Neural cell (in vitro differentiated cells): ENCODE measurements at regions not wholly inside any gene's neighbourhood (a gene's known extent, or its start where the extent isn't known, plus 50 kb on each side); places are given as distances from the start of the nearest gene placed in this dataset.

Source experiments
- H2AFZ ChIP-seq: fragments of 200-600, 300-800 bp; sonication (generic), shearing (Covaris generic); 2 replicates; pipeline ENCODE4 v1.6.0; 2014; ENCODE audit warnings: low read depth, mild to moderate bottlenecking, antibody characterized with exemption, low read length, moderate library complexity
- H3F3A ChIP-seq: fragments of 200-600 bp; shearing (Covaris generic); 2 replicates; pipeline ENCODE4 v1.6.1; 2016; ENCODE audit warnings: mild to moderate bottlenecking, moderate library complexity, mixed read lengths, antibody characterized with exemption, low read length; ENCODE audit not compliant: insufficient read depth, poor library complexity, severe bottlenecking
- H3K27ac ChIP-seq: fragments of 200-600, 300-800 bp; sonication (generic), shearing (Covaris generic); 2 replicates; pipeline ENCODE4 v1.5.1; 2014; ENCODE audit warnings: mild to moderate bottlenecking, low read length, moderate library complexity
- H3K27me3 ChIP-seq: fragments of 300-800, 200-600 bp; sonication (generic), shearing (Covaris generic); 2 replicates; pipeline ENCODE4 v1.6.0; 2014; ENCODE audit warnings: mild to moderate bottlenecking, low read depth, low read length, moderate library complexity; ENCODE audit not compliant: insufficient read depth
- H3K36me3 ChIP-seq: fragments of 300-800, 200-600 bp; sonication (generic), shearing (Covaris generic); 2 replicates; pipeline ENCODE4 v1.5.1; 2014; ENCODE audit warnings: mild to moderate bottlenecking, antibody characterized with exemption, low read length, moderate library complexity; ENCODE audit not compliant: insufficient read depth
- H3K4me2 ChIP-seq: fragments of 300-800, 200-600 bp; sonication (generic), shearing (Covaris generic); 2 replicates; pipeline ENCODE4 v1.6.0; 2014; ENCODE audit warnings: mild to moderate bottlenecking, low read length
- H3K4me3 ChIP-seq: fragments of 300-800, 200-600 bp; sonication (generic), shearing (Covaris generic); 2 replicates; pipeline ENCODE4 v1.5.1; 2014; ENCODE audit warnings: mild to moderate bottlenecking, low read length, moderate library complexity
- H3K79me2 ChIP-seq: fragments of 200-600 bp; shearing (Covaris generic); replicated peaks from 2 replicates; pipeline ENCODE4 v1.6.0; 2014; ENCODE audit warnings: mild to moderate bottlenecking, low read length, moderate library complexity; ENCODE audit not compliant: insufficient read depth
- H3K9ac ChIP-seq: fragments of 300-800, 200-600 bp; sonication (generic), shearing (Covaris generic); 2 replicates; pipeline ENCODE4 v1.6.1; 2016; ENCODE audit warnings: mild to moderate bottlenecking, low read length, mixed read lengths
- H3K9me2 ChIP-seq: fragments of 200-600 bp; shearing (Covaris generic); 2 replicates; pipeline ENCODE4 v1.6.1; 2016; ENCODE audit warnings: mild to moderate bottlenecking, low read length, mixed read lengths; ENCODE audit not compliant: insufficient read depth
- H3K9me3 ChIP-seq: fragments of 200-600, 300-800 bp; sonication (generic), shearing (Covaris generic); 2 replicates; pipeline ENCODE4 v1.6.1; 2016; ENCODE audit warnings: mild to moderate bottlenecking, mixed run types, low read length, moderate library complexity, mixed read lengths
- H4K20me1 ChIP-seq: fragments of 200-600 bp; shearing (Covaris generic); 2 replicates; pipeline ENCODE4 v1.6.1; 2016; ENCODE audit warnings: mild to moderate bottlenecking, mixed run types; ENCODE audit not compliant: insufficient read depth
- EP300 ChIP-seq: fragments of 450-650 bp; conservative IDR thresholded peaks from 2 replicates; pipeline ENCODE4 v1.6.1; 2014; ENCODE audit warnings: antibody characterized with exemption, mild to moderate bottlenecking, moderate library complexity; ENCODE audit not compliant: poor library complexity, severe bottlenecking
- EZH2 ChIP-seq: fragments of 200-600, 300-800 bp; shearing (Covaris generic), sonication (generic); IDR thresholded peaks from 2 replicates; pipeline ENCODE4 v1.6.1; 2014; ENCODE audit warnings: antibody characterized with exemption, low read length, borderline replicate concordance, mild to moderate bottlenecking; ENCODE audit not compliant: insufficient read depth, poor library complexity, severe bottlenecking
- MXI1 ChIP-seq: fragments of 450-650 bp; conservative IDR thresholded peaks from 2 replicates; pipeline ENCODE4 v1.6.1; 2014; ENCODE audit warnings: antibody characterized with exemption, mild to moderate bottlenecking; ENCODE audit not compliant: poor library complexity, severe bottlenecking
- POLR2AphosphoS5 ChIP-seq: IDR thresholded peaks from 2 replicates; pipeline ENCODE4 v1.6.1; 2012
- RAD21 ChIP-seq: fragments of 450-650 bp; conservative IDR thresholded peaks from 2 replicates; pipeline ENCODE4 v1.6.1; 2014; ENCODE audit warnings: antibody characterized with exemption, mild to moderate bottlenecking, moderate library complexity
- REST ChIP-seq: IDR thresholded peaks from 2 replicates; pipeline ENCODE4 v1.6.1; 2012; ENCODE audit warnings: borderline replicate concordance
- SMC3 ChIP-seq: fragments of 450-650 bp; conservative IDR thresholded peaks from 2 replicates; pipeline ENCODE4 v1.6.1; 2014; ENCODE audit warnings: antibody characterized with exemption, mild to moderate bottlenecking, moderate library complexity; ENCODE audit not compliant: poor library complexity
- TAF1 ChIP-seq: IDR thresholded peaks from 2 replicates; pipeline ENCODE4 v1.6.1; 2012; ENCODE audit warnings: low read depth
- TF ChIP-seq, protein P1 (sequence below): fragments of 450-650 bp; IDR thresholded peaks from 2 replicates; pipeline ENCODE4 v1.5.1; 2014; ENCODE audit warnings: antibody characterized with exemption, mild to moderate bottlenecking, moderate library complexity; ENCODE audit not compliant: poor library complexity, severe bottlenecking

DNA sequence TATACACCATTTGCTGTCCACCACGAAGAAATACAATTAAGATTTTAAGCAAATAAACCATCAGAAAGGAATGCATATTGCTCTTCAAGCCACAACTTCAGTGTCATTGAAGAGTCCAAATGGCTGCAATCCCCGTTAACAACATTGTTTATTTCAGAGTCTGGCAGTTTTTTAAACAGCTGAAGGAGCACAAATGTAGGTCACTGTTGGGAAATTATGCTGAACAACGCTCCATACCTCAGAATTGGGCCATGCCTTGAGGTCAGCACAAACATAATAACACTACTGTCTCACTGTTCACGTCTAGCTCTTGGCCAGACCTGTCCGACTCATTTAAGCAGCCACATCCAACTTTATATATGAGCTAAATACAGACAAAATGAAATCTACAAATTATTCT lies 453.9 kb upstream of the GHITM start:
- Histone ChIP-seq H3K27ac (no peak overlapping the region), H3K4me3 (no peak overlapping the region), H3K27me3 (no peaks in the 10 kb centered on the region), H4K20me1 (no peaks in the 10 kb centered on the region), H3K79me2 (no peaks in the 10 kb centered on the region), H3K9me3 (no peaks in the 10 kb centered on the region), H3K4me2 (no peak overlapping the region), H3K36me3 (no peaks in the 10 kb centered on the region), H3F3A (no peaks in the 10 kb centered on the region), H3K9ac (no peak overlapping the region), H3K9me2 (no peaks in the 10 kb centered on the region), H2AFZ (no peak overlapping the region)
- TF ChIP-seq RAD21: no peak
- TF ChIP-seq TAF1: no peak
- no peak for TF ChIP-seq EP300
- no peak for TF ChIP-seq REST
- no peak for TF ChIP-seq SMC3
- no peak for TF ChIP-seq MXI1
- no peak for TF ChIP-seq POLR2AphosphoS5
- TF ChIP-seq EZH2: no peak
- TF ChIP-seq, protein P1, sequence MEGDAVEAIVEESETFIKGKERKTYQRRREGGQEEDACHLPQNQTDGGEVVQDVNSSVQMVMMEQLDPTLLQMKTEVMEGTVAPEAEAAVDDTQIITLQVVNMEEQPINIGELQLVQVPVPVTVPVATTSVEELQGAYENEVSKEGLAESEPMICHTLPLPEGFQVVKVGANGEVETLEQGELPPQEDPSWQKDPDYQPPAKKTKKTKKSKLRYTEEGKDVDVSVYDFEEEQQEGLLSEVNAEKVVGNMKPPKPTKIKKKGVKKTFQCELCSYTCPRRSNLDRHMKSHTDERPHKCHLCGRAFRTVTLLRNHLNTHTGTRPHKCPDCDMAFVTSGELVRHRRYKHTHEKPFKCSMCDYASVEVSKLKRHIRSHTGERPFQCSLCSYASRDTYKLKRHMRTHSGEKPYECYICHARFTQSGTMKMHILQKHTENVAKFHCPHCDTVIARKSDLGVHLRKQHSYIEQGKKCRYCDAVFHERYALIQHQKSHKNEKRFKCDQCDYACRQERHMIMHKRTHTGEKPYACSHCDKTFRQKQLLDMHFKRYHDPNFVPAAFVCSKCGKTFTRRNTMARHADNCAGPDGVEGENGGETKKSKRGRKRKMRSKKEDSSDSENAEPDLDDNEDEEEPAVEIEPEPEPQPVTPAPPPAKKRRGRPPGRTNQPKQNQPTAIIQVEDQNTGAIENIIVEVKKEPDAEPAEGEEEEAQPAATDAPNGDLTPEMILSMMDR: no peak

GRCh38 chr10:83691791-83692596 lies 447.3 kb upstream of the GHITM start:
- no peaks in the 10 kb centered on the region for H4K20me1 ChIP-seq
- H3K36me3 ChIP-seq: no peaks in the 10 kb centered on the region
- no peak for TF ChIP-seq EZH2
- TF ChIP-seq, protein P1: no peak
- no peak for TF ChIP-seq EP300
- TF ChIP-seq REST: no peak
- TF ChIP-seq RAD21: no peak
- no peaks in the 10 kb centered on the region for H3K9me3 ChIP-seq
- H3K9ac ChIP-seq: no peak overlapping the region
- no peak overlapping the region for H3K27ac ChIP-seq
- no peaks in the 10 kb centered on the region for H3K79me2 ChIP-seq
- no peak overlapping the region for H2AFZ ChIP-seq
- H3K9me2 ChIP-seq: no peaks in the 10 kb centered on the region
- H3F3A ChIP-seq: no peaks in the 10 kb centered on the region
- no peaks in the 10 kb centered on the region for H3K27me3 ChIP-seq
- no peak overlapping the region for H3K4me3 ChIP-seq
- H3K4me2 ChIP-seq: no peak overlapping the region
